Stimulated activated naive CD8-positive, alpha-beta T cell treated with anti-CD3 and anti-CD28 coated beads, Interleukin-15, Interleukin-2, amounts not matched to agents 100 ng/mL and 50 ng/mL, for 24 hours (primary cell): ENCODE measurements at regions not wholly inside any gene's neighbourhood (a gene's known extent, or its start where the extent isn't known, plus 50 kb on each side); places are given as distances from the start of the nearest gene placed in this dataset.
A peak's percentile ranks its signal among the peaks of the same experiment; 100 is the strongest.

Experiments used
- H3K27ac Mint-ChIP-seq: one replicate; pipeline ENCODE4 v1.8.0; 2021; ENCODE audit warnings: mild to moderate bottlenecking, mixed read lengths
- H3K27me3 Mint-ChIP-seq: one replicate; pipeline ENCODE4 v1.8.0; 2021; ENCODE audit warnings: mixed read lengths
- H3K36me3 Mint-ChIP-seq: one replicate; pipeline ENCODE4 v1.8.0; 2021; ENCODE audit warnings: low read depth, mixed read lengths
- H3K4me1 Mint-ChIP-seq: one replicate; pipeline ENCODE4 v1.8.0; 2021; ENCODE audit warnings: low read depth, mixed read lengths
- H3K4me3 Mint-ChIP-seq: one replicate; pipeline ENCODE4 v1.8.0; 2021; ENCODE audit warnings: mild to moderate bottlenecking, mixed read lengths
- H3K9me3 Mint-ChIP-seq: one replicate; pipeline ENCODE4 v1.8.0; 2021; ENCODE audit warnings: mixed read lengths

GRCh38 chr2:12033494-12033893, 287.1 kb downstream of the LPIN1 start:
- Mint-ChIP-seq H3K36me3 (no peaks in the 10 kb centered on the region), H3K9me3 (peaks cover 2% of the 10 kb centered on the region), H3K27ac (no peak overlapping the region), H3K4me1 (peaks cover 59% of the 10 kb centered on the region), H3K4me3 (no peak overlapping the region), H3K27me3 (no peaks in the 10 kb centered on the region)

- Mint-ChIP-seq H3K27me3 (no peaks in the 10 kb centered on the region), H3K9me3 (peaks cover 8% of the 10 kb centered on the region), H3K4me1 (peaks cover 59% of the 10 kb centered on the region), H3K27ac (no peak overlapping the region), H3K36me3 (no peaks in the 10 kb centered on the region), H3K4me3 (no peak overlapping the region)
These were observed 287.9 kb downstream of the LPIN1 start for GRCh38 chr2:12034382-12034781.

DNA sequence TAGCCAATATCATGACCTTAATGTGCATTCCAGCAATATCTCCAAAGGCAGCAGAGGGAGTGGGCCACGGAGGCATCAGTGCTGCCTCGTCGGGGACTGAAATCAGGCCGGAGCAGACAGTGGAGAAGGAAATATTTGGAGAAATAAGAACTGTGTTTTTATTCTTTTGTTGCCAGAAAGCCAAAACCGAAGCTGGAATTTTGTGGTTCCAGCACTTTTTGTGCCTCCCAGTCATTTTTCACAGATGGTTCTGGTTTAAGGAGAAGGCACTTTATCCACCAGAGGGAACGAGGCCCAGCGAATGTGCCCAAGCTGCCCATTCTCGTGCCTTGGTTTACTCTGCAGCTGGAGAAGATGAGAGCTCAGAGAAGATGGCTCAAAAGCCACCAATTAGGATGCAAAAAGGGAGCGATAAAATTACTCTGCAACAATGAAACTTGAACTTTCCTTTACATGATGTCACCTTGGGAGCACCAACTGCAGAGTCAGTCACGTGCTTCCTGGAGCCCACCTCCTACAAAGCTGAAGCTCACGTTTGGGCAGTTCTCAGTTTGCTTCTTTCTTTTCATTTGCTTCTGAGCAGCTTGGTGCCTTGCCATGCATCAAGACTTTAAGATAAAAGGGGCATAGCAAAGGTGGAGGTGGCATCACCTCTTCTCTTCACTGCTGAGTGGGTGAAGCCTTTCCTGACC, 288.7 kb downstream of the LPIN1 start:
- H3K4me3 Mint-ChIP-seq = no peak overlapping the region
- H3K36me3 Mint-ChIP-seq = no peaks in the 10 kb centered on the region
- peaks cover 59% of the 10 kb centered on the region for H3K4me1 Mint-ChIP-seq
- no peaks in the 10 kb centered on the region for H3K27me3 Mint-ChIP-seq
- peaks cover 8% of the 10 kb centered on the region for H3K9me3 Mint-ChIP-seq
- no peak overlapping the region for H3K27ac Mint-ChIP-seq

DNA sequence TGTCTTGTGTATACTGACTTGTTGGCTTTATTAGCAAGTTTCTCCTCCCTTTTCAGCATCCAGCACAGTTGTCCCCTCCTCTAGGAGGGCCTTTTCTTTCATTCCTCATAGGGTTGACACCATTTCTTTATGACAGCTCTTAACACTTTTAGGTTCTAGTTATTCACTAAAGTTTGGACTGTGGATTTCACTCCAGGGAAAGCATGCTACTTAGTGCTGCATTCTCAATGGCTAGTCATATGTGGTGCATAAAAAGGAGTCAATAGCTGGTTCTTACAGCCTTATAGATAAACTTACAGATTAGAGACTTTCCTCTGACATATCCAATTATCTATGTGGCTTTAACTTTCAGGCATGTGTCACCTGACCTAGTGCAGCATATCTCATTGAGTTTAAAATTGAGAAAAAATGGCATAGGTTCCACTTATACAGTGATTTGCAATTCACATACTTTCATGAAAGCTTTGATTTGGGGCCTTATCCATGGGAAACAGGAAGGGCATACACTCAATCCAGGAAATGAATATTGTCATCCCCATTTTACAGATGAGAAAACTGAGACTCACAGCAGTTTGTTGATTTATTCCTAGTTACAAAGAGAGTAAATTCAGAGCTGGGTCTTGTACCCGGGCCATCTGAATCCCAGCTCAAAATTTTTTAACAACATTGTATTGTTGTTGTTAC, 289.7 kb downstream of the LPIN1 start:
- Mint-ChIP-seq H3K9me3 (peaks cover 8% of the 10 kb centered on the region), H3K27ac (no peak overlapping the region), H3K36me3 (no peaks in the 10 kb centered on the region), H3K4me3 (no peak overlapping the region), H3K27me3 (no peaks in the 10 kb centered on the region), H3K4me1 (peaks cover 59% of the 10 kb centered on the region)

- Mint-ChIP-seq H3K9me3 (peaks cover 12% of the 10 kb centered on the region), H3K4me1 (peaks cover 57% of the 10 kb centered on the region), H3K36me3 (peaks cover 4% of the 10 kb centered on the region), H3K27ac (no peak overlapping the region), H3K4me3 (no peak overlapping the region), H3K27me3 (no peaks in the 10 kb centered on the region)
These were observed 290.2 kb downstream of the LPIN1 start for GRCh38 chr2:12036640-12036983.

DNA sequence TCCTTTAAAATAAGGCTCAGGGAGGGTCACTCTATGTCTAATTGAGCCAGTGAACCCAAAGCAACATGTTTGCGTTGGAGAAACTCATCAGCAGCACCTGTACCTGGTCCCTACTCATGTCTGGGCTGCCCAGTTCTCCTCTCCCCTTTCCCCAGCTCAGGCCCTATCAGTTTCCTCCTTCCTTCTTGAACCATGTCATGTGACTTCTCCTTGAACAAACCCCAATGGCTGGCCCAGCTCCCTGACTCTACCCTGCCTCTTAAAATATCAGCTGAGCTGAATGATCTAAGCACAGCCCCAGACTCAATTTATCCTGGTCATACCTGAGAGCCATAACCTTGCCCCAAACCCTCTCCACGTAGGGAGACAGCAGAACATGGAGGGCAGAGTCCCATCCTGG, 290.9 kb downstream of the LPIN1 start:
- Mint-ChIP-seq H3K9me3 (peaks cover 16% of the 10 kb centered on the region), H3K4me3 (no peak overlapping the region), H3K27ac (no peak overlapping the region), H3K4me1 (peaks cover 52% of the 10 kb centered on the region), H3K27me3 (no peaks in the 10 kb centered on the region), H3K36me3 (peaks cover 6% of the 10 kb centered on the region)

DNA sequence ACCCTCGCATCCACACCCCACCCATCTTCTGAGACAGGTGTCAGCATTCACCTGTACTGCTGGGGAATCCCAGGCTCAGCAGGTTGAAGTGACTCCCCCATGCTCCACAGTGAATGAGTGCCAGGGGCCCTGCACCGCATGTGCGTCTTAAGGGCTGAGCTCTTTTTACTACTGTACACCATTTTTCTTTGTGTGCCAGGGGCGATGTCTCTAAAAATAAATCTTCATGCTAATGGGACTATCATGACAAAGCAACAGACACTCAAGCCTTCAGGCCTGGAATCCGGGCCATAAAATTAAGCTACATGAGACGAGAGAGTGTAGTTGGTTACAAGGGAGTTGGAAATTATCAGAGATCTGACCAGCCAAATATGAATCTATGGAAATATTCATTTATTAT, 294.8 kb downstream of the LPIN1 start:
- peaks cover 22% of the 10 kb centered on the region for H3K9me3 Mint-ChIP-seq
- H3K4me1 Mint-ChIP-seq = peaks cover 53% of the 10 kb centered on the region
- H3K27ac Mint-ChIP-seq = no peak overlapping the region
- H3K4me3 Mint-ChIP-seq = no peak overlapping the region
- H3K27me3 Mint-ChIP-seq = no peaks in the 10 kb centered on the region
- H3K36me3 Mint-ChIP-seq = peaks cover 6% of the 10 kb centered on the region

DNA sequence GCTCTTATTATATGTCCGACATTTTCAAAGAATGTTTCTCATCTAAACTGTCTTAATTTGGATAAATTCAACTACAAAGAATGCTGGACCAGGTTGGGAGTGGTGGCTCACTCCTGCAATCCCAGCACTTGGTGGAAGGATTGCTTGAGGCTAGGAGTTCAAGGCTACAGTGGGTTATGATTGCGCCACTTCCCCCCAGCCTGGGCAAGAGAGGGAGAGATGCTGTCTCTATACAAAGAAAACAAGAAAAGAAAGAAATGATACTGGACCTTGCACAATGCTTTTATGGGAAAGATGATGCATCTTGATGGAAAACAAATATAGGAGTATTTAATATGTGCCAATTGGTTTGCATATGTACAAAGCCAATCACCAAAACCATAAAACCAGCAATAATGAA, 296.7 kb downstream of the LPIN1 start:
- Mint-ChIP-seq H3K27me3 (no peaks in the 10 kb centered on the region), H3K27ac (peak overlapping the region; percentile 65), H3K9me3 (peaks cover 22% of the 10 kb centered on the region), H3K36me3 (peaks cover 6% of the 10 kb centered on the region), H3K4me3 (no peak overlapping the region), H3K4me1 (peaks cover 55% of the 10 kb centered on the region)

GRCh38 chr2:12044857-12045256, 298.4 kb downstream of the LPIN1 start:
- Mint-ChIP-seq H3K36me3 (peaks cover 6% of the 10 kb centered on the region), H3K27ac (no peak overlapping the region), H3K4me1 (peaks cover 69% of the 10 kb centered on the region), H3K27me3 (no peaks in the 10 kb centered on the region), H3K9me3 (peaks cover 15% of the 10 kb centered on the region), H3K4me3 (peak overlapping the region; percentile 0)

GRCh38 chr2:12045864-12046291, 299.4 kb downstream of the LPIN1 start:
- Mint-ChIP-seq H3K27ac (no peak overlapping the region), H3K9me3 (peaks cover 15% of the 10 kb centered on the region), H3K4me3 (no peak overlapping the region), H3K27me3 (no peaks in the 10 kb centered on the region), H3K36me3 (peaks cover 6% of the 10 kb centered on the region), H3K4me1 (peaks cover 78% of the 10 kb centered on the region)

DNA sequence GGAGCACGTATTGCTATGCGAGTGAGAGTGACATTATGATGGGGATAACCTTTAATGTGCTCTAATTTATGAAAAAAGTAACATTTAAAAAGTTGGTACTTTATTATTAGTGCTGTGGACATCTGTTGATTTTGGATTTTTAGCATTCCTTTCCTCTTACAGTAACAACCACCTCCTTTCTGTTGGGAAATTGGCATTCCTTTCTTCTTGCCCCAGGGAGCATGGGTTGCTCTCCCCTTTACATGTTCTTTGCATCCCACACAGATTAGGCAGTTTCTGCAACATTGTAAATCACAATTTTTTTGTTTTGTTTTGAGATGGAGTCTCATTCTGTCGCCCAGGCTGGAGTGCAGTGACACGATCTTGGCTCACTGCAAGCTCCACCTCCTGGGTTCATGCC, 300.2 kb downstream of the LPIN1 start:
- Mint-ChIP-seq H3K4me1 (peaks cover 78% of the 10 kb centered on the region), H3K36me3 (peaks cover 2% of the 10 kb centered on the region), H3K9me3 (peaks cover 10% of the 10 kb centered on the region), H3K27ac (no peak overlapping the region), H3K4me3 (no peak overlapping the region), H3K27me3 (no peaks in the 10 kb centered on the region)

GRCh38 chr2:12047761-12048160, 301.3 kb downstream of the LPIN1 start:
- H3K4me3 Mint-ChIP-seq = no peak overlapping the region
- H3K36me3 Mint-ChIP-seq = no peaks in the 10 kb centered on the region
- peak overlapping the region; percentile 3 for H3K27ac Mint-ChIP-seq
- H3K27me3 Mint-ChIP-seq = no peaks in the 10 kb centered on the region
- H3K4me1 Mint-ChIP-seq = peaks cover 72% of the 10 kb centered on the region
- peaks cover 5% of the 10 kb centered on the region for H3K9me3 Mint-ChIP-seq

DNA sequence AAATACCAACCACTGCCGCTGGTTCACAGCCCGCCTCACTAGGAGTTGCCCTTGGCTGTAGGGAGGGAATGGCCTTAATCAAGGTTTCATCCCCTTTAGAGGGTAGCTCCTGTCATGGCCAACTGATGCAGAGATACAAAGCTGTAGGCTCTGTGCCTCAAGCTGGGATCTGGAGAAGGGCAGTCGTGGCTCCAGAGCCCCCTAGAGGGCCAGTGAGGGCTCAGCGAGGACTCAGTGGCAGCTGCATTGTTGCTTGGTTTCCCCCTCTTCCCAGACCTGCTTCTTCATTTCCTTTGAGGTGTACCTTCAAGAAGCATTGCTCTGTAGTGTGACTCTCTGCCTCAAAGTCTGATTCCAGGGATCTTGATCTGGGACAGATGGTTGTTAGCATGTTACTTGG, 302.1 kb downstream of the LPIN1 start:
- no peak overlapping the region for H3K27ac Mint-ChIP-seq
- H3K9me3 Mint-ChIP-seq = no peaks in the 10 kb centered on the region
- H3K4me1 Mint-ChIP-seq = peaks cover 64% of the 10 kb centered on the region
- no peaks in the 10 kb centered on the region for H3K36me3 Mint-ChIP-seq
- H3K4me3 Mint-ChIP-seq = no peak overlapping the region
- no peaks in the 10 kb centered on the region for H3K27me3 Mint-ChIP-seq

DNA sequence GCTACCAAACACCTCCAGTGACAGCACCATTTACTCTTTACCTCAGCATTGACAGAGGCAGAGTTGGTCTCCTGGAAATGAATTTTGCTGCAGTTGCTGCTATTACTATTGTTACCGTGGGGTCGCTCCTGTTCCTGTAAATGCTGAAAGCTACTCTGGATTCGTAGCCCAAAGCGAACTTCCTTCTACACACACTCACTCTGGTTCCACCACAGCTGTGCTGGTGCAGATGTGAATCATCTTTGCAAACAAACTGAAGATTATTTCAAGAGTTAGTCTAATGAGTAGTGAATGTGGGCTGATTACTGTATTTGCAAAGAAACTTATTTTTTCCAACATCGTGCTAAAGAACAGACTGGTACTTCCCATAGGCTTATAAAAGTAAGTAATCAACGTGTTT, 304.0 kb downstream of the LPIN1 start:
- Mint-ChIP-seq H3K9me3 (no peaks in the 10 kb centered on the region), H3K27me3 (no peaks in the 10 kb centered on the region), H3K36me3 (no peaks in the 10 kb centered on the region), H3K4me1 (peaks cover 46% of the 10 kb centered on the region), H3K27ac (no peak overlapping the region), H3K4me3 (no peak overlapping the region)

- peaks cover 46% of the 10 kb centered on the region for H3K4me1 Mint-ChIP-seq
- H3K4me3 Mint-ChIP-seq = no peak overlapping the region
- no peaks in the 10 kb centered on the region for H3K36me3 Mint-ChIP-seq
- H3K27me3 Mint-ChIP-seq = no peaks in the 10 kb centered on the region
- H3K27ac Mint-ChIP-seq = no peak overlapping the region
- H3K9me3 Mint-ChIP-seq = no peaks in the 10 kb centered on the region
These were observed 305.4 kb downstream of the LPIN1 start for GRCh38 chr2:12051831-12052230.

- H3K9me3 Mint-ChIP-seq = no peaks in the 10 kb centered on the region
- no peaks in the 10 kb centered on the region for H3K36me3 Mint-ChIP-seq
- no peaks in the 10 kb centered on the region for H3K27me3 Mint-ChIP-seq
- peaks cover 49% of the 10 kb centered on the region for H3K4me1 Mint-ChIP-seq
- H3K4me3 Mint-ChIP-seq = no peak overlapping the region
- H3K27ac Mint-ChIP-seq = no peak overlapping the region
These were observed 306.4 kb downstream of the LPIN1 start for GRCh38 chr2:12052796-12053195.
